ENCODE measurements at regions not wholly inside any gene's neighbourhood (a gene's known extent, or its start where the extent isn't known, plus 50 kb on each side); places are given as distances from the start of the nearest gene placed in this dataset.

DNA sequence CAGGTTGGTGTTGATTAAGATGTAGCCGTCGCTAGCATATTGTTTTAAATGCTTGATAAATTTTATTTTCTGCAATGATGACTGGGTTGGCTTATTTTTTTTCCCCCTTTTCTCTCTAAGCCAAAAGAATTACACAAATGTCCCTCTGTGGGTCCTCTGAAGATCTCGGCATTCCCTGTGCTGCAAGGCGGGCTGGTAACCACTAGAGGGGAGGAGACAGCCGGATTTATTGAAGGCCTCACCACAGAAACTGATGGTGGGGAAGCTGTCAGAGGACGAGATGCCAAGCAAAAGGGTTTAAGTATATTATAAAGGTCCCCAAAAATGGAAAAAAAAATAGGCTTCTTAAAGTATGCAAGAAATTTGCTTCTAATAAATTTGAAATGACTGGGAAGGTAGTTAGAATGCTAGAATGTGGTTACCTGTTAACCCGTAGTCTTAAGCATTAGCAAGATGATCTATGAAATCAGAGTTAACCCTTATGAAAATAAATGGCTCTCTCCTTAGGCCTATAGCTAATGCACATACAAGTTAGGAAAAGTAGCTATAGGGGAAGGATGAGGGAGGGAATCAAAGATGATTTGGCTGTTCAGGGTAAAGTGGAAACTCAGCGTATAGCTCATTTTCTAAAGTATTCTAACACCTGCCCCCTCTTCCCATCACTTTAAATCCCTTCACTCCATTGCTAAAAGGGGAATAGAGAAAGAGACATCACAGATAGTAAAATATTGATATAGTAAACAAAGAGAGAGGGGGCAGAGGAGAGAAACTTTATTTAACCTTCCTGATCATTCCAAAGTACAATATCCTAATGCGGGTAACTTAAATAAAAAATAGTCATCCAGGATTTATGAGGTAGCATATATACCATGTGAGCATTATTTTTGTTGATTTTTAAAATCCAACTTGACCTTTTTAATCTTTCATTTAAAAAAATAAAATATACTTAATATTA is 894.5 kb upstream of the POU3F3 start:
- no peak overlapping the region for H3K4me3 ChIP-seq (replicated peaks; ENCODE audit: insufficient read depth, low read length)
- H3K27me3 ChIP-seq (ENCODE audit: insufficient read depth, poor library complexity, severe bottlenecking): peaks cover 3% of the 10 kb centered on the region
- peak in 1 of 2 experiments; percentile 4 for DNase-seq (ENCODE audit: low read depth in 1 of 2, low spot score in 1 of 2)
- no peak for TF ChIP-seq SPI1 (IDR thresholded peaks at IDR 0.05; ENCODE audit: borderline replicate concordance, low read depth)
- TF ChIP-seq, protein P1, sequence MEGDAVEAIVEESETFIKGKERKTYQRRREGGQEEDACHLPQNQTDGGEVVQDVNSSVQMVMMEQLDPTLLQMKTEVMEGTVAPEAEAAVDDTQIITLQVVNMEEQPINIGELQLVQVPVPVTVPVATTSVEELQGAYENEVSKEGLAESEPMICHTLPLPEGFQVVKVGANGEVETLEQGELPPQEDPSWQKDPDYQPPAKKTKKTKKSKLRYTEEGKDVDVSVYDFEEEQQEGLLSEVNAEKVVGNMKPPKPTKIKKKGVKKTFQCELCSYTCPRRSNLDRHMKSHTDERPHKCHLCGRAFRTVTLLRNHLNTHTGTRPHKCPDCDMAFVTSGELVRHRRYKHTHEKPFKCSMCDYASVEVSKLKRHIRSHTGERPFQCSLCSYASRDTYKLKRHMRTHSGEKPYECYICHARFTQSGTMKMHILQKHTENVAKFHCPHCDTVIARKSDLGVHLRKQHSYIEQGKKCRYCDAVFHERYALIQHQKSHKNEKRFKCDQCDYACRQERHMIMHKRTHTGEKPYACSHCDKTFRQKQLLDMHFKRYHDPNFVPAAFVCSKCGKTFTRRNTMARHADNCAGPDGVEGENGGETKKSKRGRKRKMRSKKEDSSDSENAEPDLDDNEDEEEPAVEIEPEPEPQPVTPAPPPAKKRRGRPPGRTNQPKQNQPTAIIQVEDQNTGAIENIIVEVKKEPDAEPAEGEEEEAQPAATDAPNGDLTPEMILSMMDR (IDR thresholded peaks at IDR 0.05; ENCODE audit: insufficient read depth, low read length): peak; percentile 46
- H3K27ac ChIP-seq (replicated peaks): no peak overlapping the region

GRCh38 chr2:103960129-103960513 is 893.8 kb upstream of the POU3F3 start:
- H3K4me3 ChIP-seq (replicated peaks; ENCODE audit: insufficient read depth, low read length): no peak overlapping the region
- TF ChIP-seq SPI1 (IDR thresholded peaks at IDR 0.05; ENCODE audit: borderline replicate concordance, low read depth) (no peak), GABPA (IDR thresholded peaks at IDR 0.05; ENCODE audit: low read depth) (no peak), POLR2AphosphoS5 (IDR thresholded peaks at IDR 0.05; ENCODE audit: low read depth) (no peak)
- TF ChIP-seq, protein P1 (IDR thresholded peaks at IDR 0.05; ENCODE audit: insufficient read depth, low read length): no peak
- TF ChIP-seq, protein P2, sequence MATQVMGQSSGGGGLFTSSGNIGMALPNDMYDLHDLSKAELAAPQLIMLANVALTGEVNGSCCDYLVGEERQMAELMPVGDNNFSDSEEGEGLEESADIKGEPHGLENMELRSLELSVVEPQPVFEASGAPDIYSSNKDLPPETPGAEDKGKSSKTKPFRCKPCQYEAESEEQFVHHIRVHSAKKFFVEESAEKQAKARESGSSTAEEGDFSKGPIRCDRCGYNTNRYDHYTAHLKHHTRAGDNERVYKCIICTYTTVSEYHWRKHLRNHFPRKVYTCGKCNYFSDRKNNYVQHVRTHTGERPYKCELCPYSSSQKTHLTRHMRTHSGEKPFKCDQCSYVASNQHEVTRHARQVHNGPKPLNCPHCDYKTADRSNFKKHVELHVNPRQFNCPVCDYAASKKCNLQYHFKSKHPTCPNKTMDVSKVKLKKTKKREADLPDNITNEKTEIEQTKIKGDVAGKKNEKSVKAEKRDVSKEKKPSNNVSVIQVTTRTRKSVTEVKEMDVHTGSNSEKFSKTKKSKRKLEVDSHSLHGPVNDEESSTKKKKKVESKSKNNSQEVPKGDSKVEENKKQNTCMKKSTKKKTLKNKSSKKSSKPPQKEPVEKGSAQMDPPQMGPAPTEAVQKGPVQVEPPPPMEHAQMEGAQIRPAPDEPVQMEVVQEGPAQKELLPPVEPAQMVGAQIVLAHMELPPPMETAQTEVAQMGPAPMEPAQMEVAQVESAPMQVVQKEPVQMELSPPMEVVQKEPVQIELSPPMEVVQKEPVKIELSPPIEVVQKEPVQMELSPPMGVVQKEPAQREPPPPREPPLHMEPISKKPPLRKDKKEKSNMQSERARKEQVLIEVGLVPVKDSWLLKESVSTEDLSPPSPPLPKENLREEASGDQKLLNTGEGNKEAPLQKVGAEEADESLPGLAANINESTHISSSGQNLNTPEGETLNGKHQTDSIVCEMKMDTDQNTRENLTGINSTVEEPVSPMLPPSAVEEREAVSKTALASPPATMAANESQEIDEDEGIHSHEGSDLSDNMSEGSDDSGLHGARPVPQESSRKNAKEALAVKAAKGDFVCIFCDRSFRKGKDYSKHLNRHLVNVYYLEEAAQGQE (IDR thresholded peaks at IDR 0.05; ENCODE audit: insufficient replicate concordance, low read depth): no peak
- DNase-seq (ENCODE audit: low read depth in 1 of 2, low spot score in 1 of 2): no peak

DNA sequence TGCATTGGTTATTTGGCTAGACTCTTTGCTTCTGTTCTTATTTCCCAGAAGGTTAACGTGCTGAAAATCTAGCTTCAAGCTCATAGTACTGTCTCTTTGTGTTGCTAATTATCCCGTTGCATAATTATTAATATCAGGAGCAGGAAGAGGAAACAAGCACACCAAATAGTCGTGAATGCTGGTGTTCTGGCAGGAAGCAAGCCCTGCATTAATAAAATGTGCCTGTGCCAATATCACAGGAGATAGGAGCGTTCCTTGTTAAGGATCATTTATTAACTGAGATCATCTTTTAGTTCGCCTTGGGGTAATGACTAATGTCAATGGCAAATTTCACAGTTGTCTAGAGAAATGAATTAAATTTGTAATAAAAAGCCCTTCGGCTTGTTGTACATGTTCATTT is 893.0 kb upstream of the POU3F3 start:
- Histone ChIP-seq H3K27me3 (ENCODE audit: insufficient read depth, poor library complexity, severe bottlenecking) (peaks cover 3% of the 10 kb centered on the region), H3K27ac (replicated peaks) (no peak overlapping the region), H3K4me3 (replicated peaks; ENCODE audit: insufficient read depth, low read length) (no peak overlapping the region)
- no peak for DNase-seq (ENCODE audit: low read depth in 1 of 2, low spot score in 1 of 2)
- TF ChIP-seq POLR2AphosphoS5 (IDR thresholded peaks at IDR 0.05; ENCODE audit: low read depth) (no peak), SPI1 (IDR thresholded peaks at IDR 0.05; ENCODE audit: borderline replicate concordance, low read depth) (no peak), GABPA (IDR thresholded peaks at IDR 0.05; ENCODE audit: low read depth) (no peak)
- TF ChIP-seq, protein P1 (IDR thresholded peaks at IDR 0.05; ENCODE audit: insufficient read depth, low read length): no peak
- TF ChIP-seq, protein P2 (IDR thresholded peaks at IDR 0.05; ENCODE audit: insufficient replicate concordance, low read depth): no peak

More at GRCh38 chr2:103960129-103960513, 893.8 kb upstream of the POU3F3 start:
- peaks cover 3% of the 10 kb centered on the region for H3K27me3 ChIP-seq (ENCODE audit: insufficient read depth, poor library complexity, severe bottlenecking)
- H3K27ac ChIP-seq (replicated peaks): no peak overlapping the region

All from HL-60 (cell line).